ENCODE measurements at regions not wholly inside any gene's neighbourhood (a gene's known extent, or its start where the extent isn't known, plus 50 kb on each side); places are given as distances from the start of the nearest gene placed in this dataset.

GRCh38 chr2:8096484-8096883 is 585.4 kb upstream of the ID2 start:
- no peak for TF ChIP-seq CTCF (IDR thresholded peaks at IDR 0.05)
- no peak for TF ChIP-seq POLR2A (IDR thresholded peaks at IDR 0.05)
